ENCODE measurements at regions not wholly inside any gene's neighbourhood (a gene's known extent, or its start where the extent isn't known, plus 50 kb on each side); places are given as distances from the start of the nearest gene placed in this dataset.

DNA sequence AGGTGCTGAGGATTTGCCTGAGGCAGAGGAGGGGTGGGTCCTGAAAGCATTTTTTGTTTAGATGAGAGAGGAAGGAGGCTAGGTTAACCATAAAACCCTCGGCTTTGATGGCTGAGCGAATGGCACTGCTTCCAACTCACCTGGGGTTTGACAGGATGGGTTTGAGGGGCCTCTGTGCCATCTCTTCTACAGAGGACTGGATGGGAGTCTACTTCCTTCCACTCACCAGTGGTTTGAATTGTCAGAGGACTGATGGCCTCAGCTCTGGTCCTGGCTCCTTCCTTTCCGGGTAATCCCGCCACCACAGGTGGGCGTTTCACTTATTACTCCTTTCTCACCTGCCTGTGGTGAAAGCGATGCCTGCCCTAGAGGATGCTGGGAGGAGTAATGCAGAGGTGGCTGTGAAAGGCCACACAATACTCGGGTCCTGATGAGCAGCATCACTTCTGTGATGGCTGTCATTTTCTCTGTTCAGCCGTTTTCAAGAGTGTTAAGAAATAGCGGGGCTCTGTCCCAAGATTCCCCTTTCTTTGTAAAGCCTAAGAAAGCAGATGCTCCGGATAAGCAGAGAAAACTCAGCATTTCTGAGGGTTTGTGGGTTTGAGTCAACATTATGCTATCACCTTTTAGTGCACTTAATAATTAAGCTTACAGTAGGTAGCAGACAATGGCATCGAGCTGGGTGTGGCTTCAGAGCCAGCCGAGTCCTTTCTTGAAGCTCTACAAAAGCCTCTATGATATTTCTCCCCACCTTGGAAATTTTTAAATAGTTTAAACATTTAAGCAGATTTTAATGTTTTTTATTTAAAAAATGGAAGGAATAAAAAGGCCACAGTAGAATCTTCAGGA is 220.7 kb downstream of the HLX start:
- H3K36me3 Mint-ChIP-seq (ENCODE audit: low read depth, unreplicated experiment) = peaks cover 3% of the 10 kb centered on the region
- H3K27me3 Mint-ChIP-seq (ENCODE audit: unreplicated experiment) = peaks cover 2% of the 10 kb centered on the region
- no peak overlapping the region for H3K27ac Mint-ChIP-seq (ENCODE audit: unreplicated experiment)
- H3K4me1 Mint-ChIP-seq (ENCODE audit: unreplicated experiment) = peaks cover 7% of the 10 kb centered on the region
- H3K9me3 Mint-ChIP-seq (ENCODE audit: unreplicated experiment) = no peaks in the 10 kb centered on the region
- DNase-seq (ENCODE audit: low spot score) = no peak
- TF ChIP-seq, protein P1, sequence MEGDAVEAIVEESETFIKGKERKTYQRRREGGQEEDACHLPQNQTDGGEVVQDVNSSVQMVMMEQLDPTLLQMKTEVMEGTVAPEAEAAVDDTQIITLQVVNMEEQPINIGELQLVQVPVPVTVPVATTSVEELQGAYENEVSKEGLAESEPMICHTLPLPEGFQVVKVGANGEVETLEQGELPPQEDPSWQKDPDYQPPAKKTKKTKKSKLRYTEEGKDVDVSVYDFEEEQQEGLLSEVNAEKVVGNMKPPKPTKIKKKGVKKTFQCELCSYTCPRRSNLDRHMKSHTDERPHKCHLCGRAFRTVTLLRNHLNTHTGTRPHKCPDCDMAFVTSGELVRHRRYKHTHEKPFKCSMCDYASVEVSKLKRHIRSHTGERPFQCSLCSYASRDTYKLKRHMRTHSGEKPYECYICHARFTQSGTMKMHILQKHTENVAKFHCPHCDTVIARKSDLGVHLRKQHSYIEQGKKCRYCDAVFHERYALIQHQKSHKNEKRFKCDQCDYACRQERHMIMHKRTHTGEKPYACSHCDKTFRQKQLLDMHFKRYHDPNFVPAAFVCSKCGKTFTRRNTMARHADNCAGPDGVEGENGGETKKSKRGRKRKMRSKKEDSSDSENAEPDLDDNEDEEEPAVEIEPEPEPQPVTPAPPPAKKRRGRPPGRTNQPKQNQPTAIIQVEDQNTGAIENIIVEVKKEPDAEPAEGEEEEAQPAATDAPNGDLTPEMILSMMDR (IDR thresholded peaks at IDR 0.05; ENCODE audit: unreplicated experiment) = no peak
- H3K4me3 Mint-ChIP-seq (ENCODE audit: unreplicated experiment) = no peak overlapping the region

DNA sequence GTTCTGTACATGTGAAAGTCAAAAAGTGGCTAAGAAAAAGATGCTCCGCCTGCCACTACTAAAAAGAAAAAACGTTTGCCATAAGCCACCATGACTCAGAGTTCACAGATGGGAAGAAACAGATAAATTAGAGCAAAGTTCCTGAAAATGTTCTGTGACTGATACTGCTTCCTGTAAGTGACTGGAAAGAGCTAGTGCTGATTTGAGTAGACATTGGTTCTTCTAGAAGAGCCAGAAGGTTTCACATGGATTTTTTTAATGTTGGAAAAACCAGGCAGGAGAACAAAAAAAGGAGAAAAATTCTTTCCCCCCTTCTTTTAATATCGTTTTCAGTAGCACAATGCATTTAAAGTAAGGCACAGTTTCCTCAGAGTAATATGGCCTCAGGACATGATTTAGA is 221.4 kb downstream of the HLX start:
- peaks cover 7% of the 10 kb centered on the region for H3K4me1 Mint-ChIP-seq (ENCODE audit: unreplicated experiment)
- peaks cover 2% of the 10 kb centered on the region for H3K27me3 Mint-ChIP-seq (ENCODE audit: unreplicated experiment)
- H3K4me3 Mint-ChIP-seq (ENCODE audit: unreplicated experiment) = no peak overlapping the region
- DNase-seq (ENCODE audit: low spot score) = no peak
- no peak overlapping the region for H3K27ac Mint-ChIP-seq (ENCODE audit: unreplicated experiment)
- H3K36me3 Mint-ChIP-seq (ENCODE audit: low read depth, unreplicated experiment) = peaks cover 3% of the 10 kb centered on the region
- no peaks in the 10 kb centered on the region for H3K9me3 Mint-ChIP-seq (ENCODE audit: unreplicated experiment)
- TF ChIP-seq, protein P1 (IDR thresholded peaks at IDR 0.05; ENCODE audit: unreplicated experiment) = no peak

DNA sequence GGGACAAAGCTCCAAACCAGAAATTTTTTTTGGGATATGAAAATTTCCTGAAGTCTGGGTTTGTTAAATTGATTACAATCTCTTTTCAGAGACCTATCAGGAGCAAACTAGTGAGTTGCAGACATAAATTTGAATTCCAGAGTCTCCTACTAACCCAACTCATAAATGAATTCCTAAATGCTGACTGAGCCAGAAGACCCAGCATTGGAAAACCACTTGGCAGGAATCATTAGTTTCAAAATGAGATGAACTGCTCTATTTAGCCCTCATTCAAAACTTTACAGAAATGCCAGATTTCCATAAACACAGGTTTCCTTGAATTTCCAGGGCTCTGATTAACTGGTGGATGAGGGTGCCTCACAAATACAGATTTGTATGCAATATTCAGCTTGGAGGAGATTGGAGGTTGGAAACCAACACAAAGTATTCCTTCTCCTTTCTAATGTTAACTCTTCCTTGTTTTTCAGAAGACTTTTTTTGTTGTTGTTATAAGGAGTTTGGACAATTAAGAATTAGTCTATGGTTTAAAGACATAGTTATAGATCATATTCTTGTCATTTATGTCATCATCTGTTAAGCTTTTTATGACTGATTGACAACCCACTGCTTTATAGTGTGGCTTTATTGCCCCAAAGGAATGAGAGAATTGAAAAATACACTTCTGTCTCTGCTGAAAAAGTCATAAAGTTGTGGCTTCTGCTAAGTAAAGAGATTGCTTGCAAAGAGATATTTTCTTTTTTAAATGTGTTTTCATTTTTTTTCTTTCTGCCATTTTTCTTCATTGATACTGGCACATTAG is 222.8 kb downstream of the HLX start:
- TF ChIP-seq, protein P1 (IDR thresholded peaks at IDR 0.05; ENCODE audit: unreplicated experiment) = no peak
- H3K27me3 Mint-ChIP-seq (ENCODE audit: unreplicated experiment) = peaks cover 2% of the 10 kb centered on the region
- DNase-seq (ENCODE audit: low spot score) = no peak
- peaks cover 3% of the 10 kb centered on the region for H3K36me3 Mint-ChIP-seq (ENCODE audit: low read depth, unreplicated experiment)
- H3K4me1 Mint-ChIP-seq (ENCODE audit: unreplicated experiment) = peaks cover 7% of the 10 kb centered on the region
- no peak overlapping the region for H3K4me3 Mint-ChIP-seq (ENCODE audit: unreplicated experiment)
- no peak overlapping the region for H3K27ac Mint-ChIP-seq (ENCODE audit: unreplicated experiment)
- no peaks in the 10 kb centered on the region for H3K9me3 Mint-ChIP-seq (ENCODE audit: unreplicated experiment)

DNA sequence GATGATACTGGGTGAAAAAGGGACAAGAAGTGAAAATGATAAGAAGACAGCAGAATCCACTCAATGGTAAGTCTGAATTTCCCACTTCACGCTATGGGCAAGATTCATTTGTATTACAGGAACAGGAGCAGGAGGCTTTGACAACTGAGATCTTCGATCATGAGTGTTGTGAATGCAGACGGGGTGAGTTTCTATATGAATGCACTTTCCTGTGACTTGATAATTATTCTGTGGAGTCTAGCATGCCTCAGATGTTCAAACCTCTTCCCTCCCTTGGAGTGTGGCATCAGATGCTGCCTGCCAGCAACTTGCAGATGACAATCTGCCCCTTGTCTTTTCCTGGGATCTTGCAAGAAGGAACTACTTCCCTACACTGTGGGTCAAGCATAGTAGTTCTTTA is 225.4 kb downstream of the HLX start:
- H3K4me1 Mint-ChIP-seq (ENCODE audit: unreplicated experiment) = no peaks in the 10 kb centered on the region
- H3K4me3 Mint-ChIP-seq (ENCODE audit: unreplicated experiment) = no peak overlapping the region
- no peaks in the 10 kb centered on the region for H3K27me3 Mint-ChIP-seq (ENCODE audit: unreplicated experiment)
- H3K27ac Mint-ChIP-seq (ENCODE audit: unreplicated experiment) = no peak overlapping the region
- no peak for DNase-seq (ENCODE audit: low spot score)
- H3K36me3 Mint-ChIP-seq (ENCODE audit: low read depth, unreplicated experiment) = no peaks in the 10 kb centered on the region
- no peaks in the 10 kb centered on the region for H3K9me3 Mint-ChIP-seq (ENCODE audit: unreplicated experiment)
- TF ChIP-seq, protein P1 (IDR thresholded peaks at IDR 0.05; ENCODE audit: unreplicated experiment) = no peak

DNA sequence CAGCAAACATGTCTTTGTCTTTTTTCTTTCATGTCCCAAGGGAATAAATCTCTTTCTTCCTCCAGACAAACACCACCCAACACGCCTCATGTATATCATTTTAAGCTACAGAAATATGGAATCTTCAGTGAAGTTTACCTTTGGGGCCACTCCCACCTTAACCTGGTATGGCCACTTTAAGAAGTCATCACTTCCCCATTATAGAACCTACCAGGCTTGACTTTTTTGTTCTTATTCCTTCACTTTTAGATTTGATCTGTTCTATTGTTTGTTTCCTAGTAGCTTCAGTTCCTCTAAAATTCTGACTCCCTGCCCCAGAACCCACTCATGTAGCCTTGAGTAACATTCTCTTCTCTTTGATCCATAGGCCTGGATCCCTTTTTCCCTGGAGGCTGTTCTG is 226.3 kb downstream of the HLX start:
- no peak for DNase-seq (ENCODE audit: low spot score)
- H3K4me1 Mint-ChIP-seq (ENCODE audit: unreplicated experiment) = no peaks in the 10 kb centered on the region
- H3K9me3 Mint-ChIP-seq (ENCODE audit: unreplicated experiment) = no peaks in the 10 kb centered on the region
- TF ChIP-seq, protein P1 (IDR thresholded peaks at IDR 0.05; ENCODE audit: unreplicated experiment) = no peak
- H3K36me3 Mint-ChIP-seq (ENCODE audit: low read depth, unreplicated experiment) = no peaks in the 10 kb centered on the region
- H3K4me3 Mint-ChIP-seq (ENCODE audit: unreplicated experiment) = no peak overlapping the region
- no peaks in the 10 kb centered on the region for H3K27me3 Mint-ChIP-seq (ENCODE audit: unreplicated experiment)
- H3K27ac Mint-ChIP-seq (ENCODE audit: unreplicated experiment) = no peak overlapping the region

All from endothelial cell (in vitro differentiated cells).